ENCODE measurements at regions not wholly inside any gene's neighbourhood (a gene's known extent, or its start where the extent isn't known, plus 50 kb on each side); places are given as distances from the start of the nearest gene placed in this dataset.

DNA sequence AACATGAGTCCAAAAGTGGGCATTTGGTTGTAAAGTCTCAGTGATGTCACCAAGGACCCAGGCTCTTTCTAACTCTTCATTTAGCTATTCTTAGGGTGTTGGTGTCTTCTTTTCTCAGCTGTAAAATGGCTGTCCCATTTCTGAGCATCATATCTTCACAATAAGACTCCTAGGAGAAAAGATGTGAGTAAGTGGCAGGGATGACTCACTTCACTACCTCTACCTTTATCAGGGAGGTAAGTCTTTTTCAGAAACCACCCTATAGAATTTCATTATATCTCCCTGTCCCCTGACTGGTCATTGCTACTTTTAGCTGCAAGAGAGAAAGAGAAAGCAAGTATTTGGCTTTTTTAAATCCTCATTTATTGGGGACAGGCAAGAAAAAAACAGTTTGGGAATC, 300.2 kb upstream of the RBMS3 start:
- Histone ChIP-seq H4K20me1 (ENCODE audit: insufficient read depth) (no peaks in the 10 kb centered on the region), H3K27me3 (ENCODE audit: insufficient read depth, low read depth) (no peaks in the 10 kb centered on the region), H3K79me2 (ENCODE audit: insufficient read depth, low read depth) (no peaks in the 10 kb centered on the region), H3K9ac (no peak overlapping the region), H3K4me1 (ENCODE audit: low read depth, poor library complexity, severe bottlenecking) (no peaks in the 10 kb centered on the region), H2AFZ (ENCODE audit: low read depth) (no peak overlapping the region), H3K36me3 (ENCODE audit: insufficient read depth) (no peaks in the 10 kb centered on the region), H3K4me2 (no peak overlapping the region), H3K27ac (no peak overlapping the region), H3K4me3 (IDR thresholded peaks at IDR 0.05; ENCODE audit: insufficient read depth, low read depth, low read length) (no peak overlapping the region)
- TF ChIP-seq, protein P1, sequence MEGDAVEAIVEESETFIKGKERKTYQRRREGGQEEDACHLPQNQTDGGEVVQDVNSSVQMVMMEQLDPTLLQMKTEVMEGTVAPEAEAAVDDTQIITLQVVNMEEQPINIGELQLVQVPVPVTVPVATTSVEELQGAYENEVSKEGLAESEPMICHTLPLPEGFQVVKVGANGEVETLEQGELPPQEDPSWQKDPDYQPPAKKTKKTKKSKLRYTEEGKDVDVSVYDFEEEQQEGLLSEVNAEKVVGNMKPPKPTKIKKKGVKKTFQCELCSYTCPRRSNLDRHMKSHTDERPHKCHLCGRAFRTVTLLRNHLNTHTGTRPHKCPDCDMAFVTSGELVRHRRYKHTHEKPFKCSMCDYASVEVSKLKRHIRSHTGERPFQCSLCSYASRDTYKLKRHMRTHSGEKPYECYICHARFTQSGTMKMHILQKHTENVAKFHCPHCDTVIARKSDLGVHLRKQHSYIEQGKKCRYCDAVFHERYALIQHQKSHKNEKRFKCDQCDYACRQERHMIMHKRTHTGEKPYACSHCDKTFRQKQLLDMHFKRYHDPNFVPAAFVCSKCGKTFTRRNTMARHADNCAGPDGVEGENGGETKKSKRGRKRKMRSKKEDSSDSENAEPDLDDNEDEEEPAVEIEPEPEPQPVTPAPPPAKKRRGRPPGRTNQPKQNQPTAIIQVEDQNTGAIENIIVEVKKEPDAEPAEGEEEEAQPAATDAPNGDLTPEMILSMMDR (conservative IDR thresholded peaks at IDR 0.05; ENCODE audit: low read depth, low read length): no peak

GRCh38 chr3:28982906-28983305, 298.0 kb upstream of the RBMS3 start:
- TF ChIP-seq, protein P1 (conservative IDR thresholded peaks at IDR 0.05; ENCODE audit: low read depth, low read length): no peak
- no peak overlapping the region for H3K4me2 ChIP-seq
- no peak overlapping the region for H2AFZ ChIP-seq (ENCODE audit: low read depth)
- no peaks in the 10 kb centered on the region for H3K27me3 ChIP-seq (ENCODE audit: insufficient read depth, low read depth)
- no peak overlapping the region for H3K9ac ChIP-seq
- H3K79me2 ChIP-seq (ENCODE audit: insufficient read depth, low read depth): no peaks in the 10 kb centered on the region
- no peak overlapping the region for H3K27ac ChIP-seq
- H3K4me3 ChIP-seq (IDR thresholded peaks at IDR 0.05; ENCODE audit: insufficient read depth, low read depth, low read length): no peak overlapping the region
- H3K4me1 ChIP-seq (ENCODE audit: low read depth, poor library complexity, severe bottlenecking): no peaks in the 10 kb centered on the region
- H3K36me3 ChIP-seq (ENCODE audit: insufficient read depth): no peaks in the 10 kb centered on the region
- H4K20me1 ChIP-seq (ENCODE audit: insufficient read depth): no peaks in the 10 kb centered on the region

DNA sequence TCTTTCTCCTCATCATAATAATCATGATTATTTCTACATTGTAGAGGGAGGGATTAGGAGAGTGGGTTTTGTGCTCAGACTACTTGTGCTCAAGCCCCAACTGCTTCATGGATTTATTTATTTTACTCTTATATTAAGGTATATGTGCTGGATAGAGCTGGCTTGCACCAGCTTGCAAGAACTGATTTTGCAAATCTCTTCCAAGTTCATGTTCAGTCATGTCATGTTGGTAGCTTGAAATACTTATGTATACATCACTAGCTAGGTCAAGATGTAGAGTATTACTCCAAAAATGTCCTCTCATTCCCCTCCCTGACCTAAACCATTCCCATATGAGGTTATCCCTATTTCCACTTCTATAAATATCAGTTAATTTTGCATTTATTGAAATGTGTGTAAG, 293.9 kb upstream of the RBMS3 start:
- no peak overlapping the region for H3K9ac ChIP-seq
- H3K4me2 ChIP-seq: no peak overlapping the region
- H3K36me3 ChIP-seq (ENCODE audit: insufficient read depth): no peaks in the 10 kb centered on the region
- H3K4me3 ChIP-seq (IDR thresholded peaks at IDR 0.05; ENCODE audit: insufficient read depth, low read depth, low read length): no peak overlapping the region
- no peaks in the 10 kb centered on the region for H3K4me1 ChIP-seq (ENCODE audit: low read depth, poor library complexity, severe bottlenecking)
- H3K27me3 ChIP-seq (ENCODE audit: insufficient read depth, low read depth): no peaks in the 10 kb centered on the region
- no peaks in the 10 kb centered on the region for H3K79me2 ChIP-seq (ENCODE audit: insufficient read depth, low read depth)
- no peak overlapping the region for H3K27ac ChIP-seq
- TF ChIP-seq, protein P1 (conservative IDR thresholded peaks at IDR 0.05; ENCODE audit: low read depth, low read length): no peak
- H4K20me1 ChIP-seq (ENCODE audit: insufficient read depth): no peaks in the 10 kb centered on the region
- H2AFZ ChIP-seq (ENCODE audit: low read depth): no peak overlapping the region

DNA sequence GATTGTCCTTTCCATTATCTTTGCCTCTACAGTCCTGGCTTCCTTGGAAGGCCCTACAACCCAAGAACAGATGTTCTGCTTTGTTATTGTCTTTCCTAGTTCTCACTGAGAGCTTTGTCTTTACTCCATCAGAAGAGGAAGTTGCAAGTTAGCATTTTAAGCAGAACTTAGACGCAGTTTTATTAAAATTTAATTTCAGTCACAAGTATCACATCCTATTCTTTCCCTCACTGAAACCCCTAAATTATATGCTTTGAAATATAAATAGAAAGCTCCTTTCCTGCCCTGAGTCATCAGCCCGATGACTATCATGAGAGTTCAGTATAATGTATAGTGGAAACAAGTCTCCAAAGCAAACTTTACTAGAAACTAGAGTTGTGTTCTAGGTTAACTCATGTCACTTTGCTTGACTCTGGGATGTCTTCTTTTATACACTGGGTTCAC, 291.2 kb upstream of the RBMS3 start:
- TF ChIP-seq, protein P1 (conservative IDR thresholded peaks at IDR 0.05; ENCODE audit: low read depth, low read length): no peak
- no peaks in the 10 kb centered on the region for H3K36me3 ChIP-seq (ENCODE audit: insufficient read depth)
- H3K4me2 ChIP-seq: no peak overlapping the region
- H3K27ac ChIP-seq: no peak overlapping the region
- H3K9ac ChIP-seq: no peak overlapping the region
- H3K79me2 ChIP-seq (ENCODE audit: insufficient read depth, low read depth): no peaks in the 10 kb centered on the region
- H3K27me3 ChIP-seq (ENCODE audit: insufficient read depth, low read depth): no peaks in the 10 kb centered on the region
- H2AFZ ChIP-seq (ENCODE audit: low read depth): no peak overlapping the region
- H3K4me3 ChIP-seq (IDR thresholded peaks at IDR 0.05; ENCODE audit: insufficient read depth, low read depth, low read length): no peak overlapping the region
- H3K4me1 ChIP-seq (ENCODE audit: low read depth, poor library complexity, severe bottlenecking): no peaks in the 10 kb centered on the region
- H4K20me1 ChIP-seq (ENCODE audit: insufficient read depth): no peaks in the 10 kb centered on the region
